ENCODE measurements at regions not wholly inside any gene's neighbourhood (a gene's known extent, or its start where the extent isn't known, plus 50 kb on each side); places are given as distances from the start of the nearest gene placed in this dataset.

DNA sequence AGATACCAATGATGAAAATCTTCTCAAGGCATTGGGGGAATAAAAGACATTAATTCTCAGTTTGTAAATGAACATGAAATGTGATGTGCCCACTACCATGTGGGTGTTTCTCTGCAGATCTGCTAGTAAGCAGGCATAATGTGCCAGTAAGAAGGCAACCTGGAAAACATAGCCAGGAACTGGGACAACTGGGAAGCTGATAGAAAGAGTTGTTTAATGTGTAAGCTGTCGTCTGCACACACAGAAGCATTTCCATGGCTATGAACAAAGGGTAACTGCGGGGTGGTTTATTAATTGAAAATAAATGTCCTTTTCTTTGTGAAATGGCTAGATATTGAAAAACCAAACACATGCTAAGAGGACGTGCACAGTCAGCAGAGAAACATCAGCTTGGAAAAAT is 52.0 kb downstream of the ZC3H11B start:
- Histone ChIP-seq H3K27ac (no peak overlapping the region), H3K4me3 (no peak overlapping the region), H3K36me3 (replicated peaks in 1 of 2) (no peaks in the 10 kb centered on the region), H3K9me3 (replicated peaks in 1 of 3) (no peaks in the 10 kb centered on the region), H3K27me3 (no peaks in the 10 kb centered on the region), H3K4me1 (replicated peaks in 1 of 2) (no peaks in the 10 kb centered on the region)
- WGBS, 4 donors = 64 to 70% (median 68%) methylated on average over 3 of the region's 3 CpGs
- DNase-seq = no peak
- intact Hi-C loops (cut with DNase I) = no loop called here
- no peak for TF ChIP-seq POLR2A (IDR thresholded peaks at IDR 0.05)
- no peak for TF ChIP-seq CTCF (IDR thresholded peaks at IDR 0.05)

DNA sequence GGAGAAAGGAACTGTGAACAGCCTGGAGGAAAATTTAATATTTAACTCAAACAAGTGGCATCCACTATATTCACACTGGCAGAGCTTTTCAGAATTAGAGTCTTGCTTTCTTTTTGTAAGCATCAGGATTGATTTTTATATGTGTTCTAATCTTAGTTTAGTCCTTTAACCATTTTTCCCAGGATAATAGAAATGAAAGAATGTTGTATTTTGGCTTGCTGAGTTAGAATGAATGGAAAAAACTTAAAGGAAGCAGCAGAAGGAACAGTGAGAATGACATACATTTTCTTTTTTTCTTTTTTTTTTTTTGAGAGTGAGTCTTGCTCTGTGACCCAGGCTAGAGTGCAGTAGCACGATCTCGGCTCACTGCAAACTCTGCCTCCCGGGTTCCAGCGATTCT is 53.0 kb downstream of the ZC3H11B start:
- Histone ChIP-seq H3K4me1 (replicated peaks in 1 of 2) (no peaks in the 10 kb centered on the region), H3K36me3 (replicated peaks in 1 of 2) (no peaks in the 10 kb centered on the region), H3K9me3 (replicated peaks in 1 of 3) (no peaks in the 10 kb centered on the region), H3K4me3 (no peak overlapping the region), H3K27me3 (no peaks in the 10 kb centered on the region), H3K27ac (no peak overlapping the region)
- no peak for TF ChIP-seq POLR2A (IDR thresholded peaks at IDR 0.05)
- DNase-seq = no peak
- WGBS, 4 donors = 81 to 87% (median 85%) methylated on average over 4 of the region's 4 CpGs
- intact Hi-C loops (cut with DNase I) = no loop called here

GRCh38 chr1:219555806-219556205 is 57.1 kb downstream of the ZC3H11B start:
- no peak for DNase-seq
- H3K4me3 ChIP-seq = no peak overlapping the region
- H3K4me1 ChIP-seq (replicated peaks in 1 of 2) = no peaks in the 10 kb centered on the region
- H3K27ac ChIP-seq = no peak overlapping the region
- TF ChIP-seq POLR2A (IDR thresholded peaks at IDR 0.05) (no peak), CTCF (IDR thresholded peaks at IDR 0.05) (no peak)
- intact Hi-C loops (cut with DNase I) = no loop called here
- H3K27me3 ChIP-seq = no peaks in the 10 kb centered on the region
- 30 to 49% (median 38%) methylated on average over 2 of the region's 2 CpGs for WGBS, 4 donors
- no peaks in the 10 kb centered on the region for H3K36me3 ChIP-seq (replicated peaks in 1 of 2)
- no peaks in the 10 kb centered on the region for H3K9me3 ChIP-seq (replicated peaks in 1 of 3)

- Histone ChIP-seq H3K36me3 (replicated peaks in 1 of 2) (no peaks in the 10 kb centered on the region), H3K4me1 (replicated peaks in 1 of 2) (no peaks in the 10 kb centered on the region), H3K27me3 (no peaks in the 10 kb centered on the region), H3K9me3 (replicated peaks in 1 of 3) (no peaks in the 10 kb centered on the region), H3K27ac (no peak overlapping the region), H3K4me3 (no peak overlapping the region)
- intact Hi-C loops (cut with DNase I) = no loop called here
- 84 to 87% (median 85%) methylated on average over 7 of the region's 7 CpGs for WGBS, 4 donors
- TF ChIP-seq CTCF (IDR thresholded peaks at IDR 0.05) = no peak
- no peak for TF ChIP-seq POLR2A (IDR thresholded peaks at IDR 0.05)
- no peak for DNase-seq
Observed at GRCh38 chr1:219555031-219555692, 57.7 kb downstream of the ZC3H11B start.

- DNase-seq = no peak
- Histone ChIP-seq H3K27ac (no peak overlapping the region), H3K27me3 (no peaks in the 10 kb centered on the region), H3K4me3 (no peak overlapping the region), H3K9me3 (replicated peaks in 1 of 3) (no peaks in the 10 kb centered on the region), H3K36me3 (replicated peaks in 1 of 2) (no peaks in the 10 kb centered on the region), H3K4me1 (replicated peaks in 1 of 2) (no peaks in the 10 kb centered on the region)
- 27 to 39% (median 30%) methylated on average over 3 of the region's 3 CpGs for WGBS, 4 donors
- no peak for TF ChIP-seq POLR2A (IDR thresholded peaks at IDR 0.05)
- no peak for TF ChIP-seq CTCF (IDR thresholded peaks at IDR 0.05)
- intact Hi-C loops (cut with DNase I) = no loop called here
Observed at GRCh38 chr1:219553934-219554502, 58.9 kb downstream of the ZC3H11B start.

Data from adrenal gland (tissue), 9 donors.